ENCODE measurements at regions not wholly inside any gene's neighbourhood (a gene's known extent, or its start where the extent isn't known, plus 50 kb on each side); places are given as distances from the start of the nearest gene placed in this dataset.

DNA sequence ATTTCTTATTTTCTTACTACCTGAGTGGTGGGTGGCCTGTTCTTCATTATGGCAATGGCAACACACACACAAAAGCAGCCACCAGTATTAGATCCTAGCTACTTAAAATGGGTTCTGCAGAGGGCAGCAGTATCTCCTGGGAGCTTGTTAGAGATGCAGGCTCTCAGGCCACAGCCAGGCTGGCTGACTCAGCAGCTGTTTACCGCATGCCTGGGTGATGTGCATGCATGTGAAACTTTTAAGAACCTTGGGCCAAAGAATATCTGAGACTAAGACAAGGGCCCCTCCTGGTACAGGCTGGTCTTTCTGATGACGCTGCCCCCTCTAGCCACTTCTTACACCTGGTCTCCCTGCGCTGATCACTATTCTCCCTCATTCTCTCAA is 399.0 kb downstream of the MED10 start:
- no peak overlapping the region for H3K4me3 ChIP-seq (ENCODE audit: low read depth, low read length)
- TF ChIP-seq, protein P1, sequence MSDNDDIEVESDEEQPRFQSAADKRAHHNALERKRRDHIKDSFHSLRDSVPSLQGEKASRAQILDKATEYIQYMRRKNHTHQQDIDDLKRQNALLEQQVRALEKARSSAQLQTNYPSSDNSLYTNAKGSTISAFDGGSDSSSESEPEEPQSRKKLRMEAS (IDR thresholded peaks at IDR 0.05; ENCODE audit: low read depth, low read length), result no peak
- TF ChIP-seq POLR2A (IDR thresholded peaks at IDR 0.05; ENCODE audit: extremely low read depth, insufficient read length), result no peak
- TF ChIP-seq MYC (IDR thresholded peaks at IDR 0.05; ENCODE audit: low read depth, low read length), result no peak
- TF ChIP-seq, protein P2, sequence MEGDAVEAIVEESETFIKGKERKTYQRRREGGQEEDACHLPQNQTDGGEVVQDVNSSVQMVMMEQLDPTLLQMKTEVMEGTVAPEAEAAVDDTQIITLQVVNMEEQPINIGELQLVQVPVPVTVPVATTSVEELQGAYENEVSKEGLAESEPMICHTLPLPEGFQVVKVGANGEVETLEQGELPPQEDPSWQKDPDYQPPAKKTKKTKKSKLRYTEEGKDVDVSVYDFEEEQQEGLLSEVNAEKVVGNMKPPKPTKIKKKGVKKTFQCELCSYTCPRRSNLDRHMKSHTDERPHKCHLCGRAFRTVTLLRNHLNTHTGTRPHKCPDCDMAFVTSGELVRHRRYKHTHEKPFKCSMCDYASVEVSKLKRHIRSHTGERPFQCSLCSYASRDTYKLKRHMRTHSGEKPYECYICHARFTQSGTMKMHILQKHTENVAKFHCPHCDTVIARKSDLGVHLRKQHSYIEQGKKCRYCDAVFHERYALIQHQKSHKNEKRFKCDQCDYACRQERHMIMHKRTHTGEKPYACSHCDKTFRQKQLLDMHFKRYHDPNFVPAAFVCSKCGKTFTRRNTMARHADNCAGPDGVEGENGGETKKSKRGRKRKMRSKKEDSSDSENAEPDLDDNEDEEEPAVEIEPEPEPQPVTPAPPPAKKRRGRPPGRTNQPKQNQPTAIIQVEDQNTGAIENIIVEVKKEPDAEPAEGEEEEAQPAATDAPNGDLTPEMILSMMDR (IDR thresholded peaks at IDR 0.05; ENCODE audit: low read depth, low read length), result no peak
- DNase-seq (ENCODE audit: low read depth), result no peak

DNA sequence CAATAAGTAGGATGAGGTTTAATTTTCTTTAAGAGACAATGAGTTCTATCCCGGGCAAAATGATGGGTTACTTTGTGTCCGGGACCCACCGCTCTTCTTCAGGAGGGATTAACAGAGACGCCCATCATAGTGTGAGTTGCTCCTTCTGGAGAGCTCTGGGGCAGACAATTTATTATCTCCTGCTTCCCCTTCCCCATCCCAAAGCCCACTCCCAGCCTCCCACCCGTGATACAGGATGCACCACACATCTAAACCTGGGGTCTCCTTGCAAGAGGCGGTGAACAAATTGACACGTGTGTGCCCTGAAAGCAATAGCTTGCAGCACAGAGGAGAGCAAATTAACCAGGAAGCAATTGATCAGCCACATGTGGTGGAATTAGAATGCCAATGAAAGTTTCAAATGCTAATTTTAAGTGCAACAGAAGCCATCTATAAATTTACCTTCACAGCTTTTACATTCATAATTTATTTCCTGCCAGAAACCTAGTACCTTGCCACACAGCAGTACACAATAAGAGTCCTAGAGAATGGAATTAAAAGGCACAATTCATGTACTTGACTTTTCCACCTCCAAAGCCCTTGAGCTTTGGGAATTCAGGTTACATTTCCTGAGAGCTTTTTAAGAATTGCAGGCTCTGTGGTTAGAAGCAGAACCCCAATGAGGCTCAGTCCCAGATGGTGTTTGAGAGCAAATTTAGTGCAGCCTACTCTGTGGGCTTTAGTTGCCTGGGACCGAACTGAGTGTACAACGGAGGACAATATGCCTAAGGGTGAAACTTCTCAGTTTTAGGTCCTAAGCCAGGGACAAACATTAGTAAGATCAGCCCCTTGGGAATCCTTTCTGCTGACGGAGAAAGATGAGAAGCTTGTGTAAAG is 399.6 kb downstream of the MED10 start:
- no peak for DNase-seq (ENCODE audit: low read depth)
- no peak for TF ChIP-seq POLR2A (IDR thresholded peaks at IDR 0.05; ENCODE audit: extremely low read depth, insufficient read length)
- TF ChIP-seq, protein P2 (IDR thresholded peaks at IDR 0.05; ENCODE audit: low read depth, low read length), result no peak
- TF ChIP-seq, protein P1 (IDR thresholded peaks at IDR 0.05; ENCODE audit: low read depth, low read length), result no peak
- H3K4me3 ChIP-seq (ENCODE audit: low read depth, low read length), result no peak overlapping the region

DNA sequence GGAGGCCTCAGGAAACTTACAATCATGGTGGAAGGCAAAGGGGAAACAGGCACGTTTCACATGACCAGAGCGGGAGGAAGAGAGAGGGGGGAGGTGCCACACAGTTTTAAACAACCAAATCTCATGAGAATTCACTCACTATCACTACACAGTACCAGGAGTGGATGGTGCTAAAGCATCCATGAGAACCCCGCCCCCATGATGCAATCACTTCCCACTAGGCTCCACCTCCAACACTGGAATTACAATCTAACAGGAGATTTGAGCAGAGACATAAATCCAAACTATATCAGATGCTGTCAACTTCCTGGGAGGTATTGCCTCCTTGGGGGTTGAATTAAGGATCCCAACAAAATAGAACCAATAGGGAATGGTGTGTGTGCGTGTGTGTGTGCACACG is 407.1 kb downstream of the MED10 start:
- no peak for DNase-seq (ENCODE audit: low read depth)
- H3K4me3 ChIP-seq (ENCODE audit: low read depth, low read length), result no peak overlapping the region
- TF ChIP-seq, protein P2 (IDR thresholded peaks at IDR 0.05; ENCODE audit: low read depth, low read length), result no peak
- TF ChIP-seq, protein P1 (IDR thresholded peaks at IDR 0.05; ENCODE audit: low read depth, low read length), result no peak
- TF ChIP-seq MYC (IDR thresholded peaks at IDR 0.05; ENCODE audit: low read depth, low read length) (no peak), POLR2A (IDR thresholded peaks at IDR 0.05; ENCODE audit: extremely low read depth, insufficient read length) (no peak)

DNA sequence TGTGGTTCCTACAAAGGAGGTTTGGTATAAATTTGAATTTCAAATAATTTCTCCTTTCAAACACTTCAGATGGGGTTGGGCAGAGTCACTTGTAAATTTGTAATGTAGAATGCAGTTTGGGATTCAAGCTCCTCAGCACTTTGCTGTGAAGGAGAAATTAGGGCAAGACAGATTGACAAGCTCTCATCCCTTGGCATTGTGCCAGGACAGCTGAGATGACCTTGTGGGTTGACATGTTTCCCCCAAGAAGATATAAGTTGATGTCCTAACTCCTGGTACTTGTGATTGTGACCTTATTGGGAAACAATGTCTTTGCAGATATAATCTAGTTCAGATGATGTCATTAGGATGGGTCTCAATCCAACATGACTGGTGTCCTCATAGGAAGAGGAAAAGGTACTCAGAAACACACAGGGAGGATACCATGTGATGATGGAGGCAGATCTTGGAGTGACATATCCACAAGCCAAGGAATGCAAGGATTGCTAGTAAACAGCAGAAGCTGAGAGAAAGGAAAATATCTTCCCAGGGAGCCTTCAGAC is 408.3 kb downstream of the MED10 start:
- H3K4me3 ChIP-seq (ENCODE audit: low read depth, low read length), result no peak overlapping the region
- no peak for TF ChIP-seq MYC (IDR thresholded peaks at IDR 0.05; ENCODE audit: low read depth, low read length)
- no peak for TF ChIP-seq POLR2A (IDR thresholded peaks at IDR 0.05; ENCODE audit: extremely low read depth, insufficient read length)
- TF ChIP-seq, protein P1 (IDR thresholded peaks at IDR 0.05; ENCODE audit: low read depth, low read length), result no peak
- TF ChIP-seq, protein P2 (IDR thresholded peaks at IDR 0.05; ENCODE audit: low read depth, low read length), result no peak
- DNase-seq (ENCODE audit: low read depth), result no peak

DNA sequence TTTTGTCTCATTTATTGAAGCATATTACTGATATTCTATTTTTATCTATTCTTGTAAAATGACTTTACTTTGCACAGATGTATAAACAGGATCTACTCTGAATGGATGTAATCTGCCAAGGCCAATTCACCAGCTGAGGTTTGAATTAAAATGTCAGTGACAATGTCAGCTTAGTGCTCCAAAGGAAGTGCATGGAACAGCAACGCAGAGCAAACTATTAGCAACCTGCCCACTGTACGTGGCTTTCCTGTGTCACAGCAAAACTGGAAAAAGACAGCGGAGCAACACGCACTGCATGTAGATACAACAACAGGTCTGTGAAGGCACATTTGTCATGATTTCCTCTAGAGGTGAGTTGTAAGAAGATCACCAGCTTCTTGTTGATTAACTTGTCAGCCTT is 409.4 kb downstream of the MED10 start:
- TF ChIP-seq, protein P1 (IDR thresholded peaks at IDR 0.05; ENCODE audit: low read depth, low read length), result no peak
- TF ChIP-seq MYC (IDR thresholded peaks at IDR 0.05; ENCODE audit: low read depth, low read length), result no peak
- TF ChIP-seq POLR2A (IDR thresholded peaks at IDR 0.05; ENCODE audit: extremely low read depth, insufficient read length), result no peak
- TF ChIP-seq, protein P2 (IDR thresholded peaks at IDR 0.05; ENCODE audit: low read depth, low read length), result no peak
- H3K4me3 ChIP-seq (ENCODE audit: low read depth, low read length), result no peak overlapping the region

More for the DNA sequence above, 409.4 kb downstream of the MED10 start:
- no peak for DNase-seq (ENCODE audit: low read depth)

Data from NB4 (cell line).